ENCODE measurements at regions not wholly inside any gene's neighbourhood (a gene's known extent, or its start where the extent isn't known, plus 50 kb on each side); places are given as distances from the start of the nearest gene placed in this dataset.

GRCh38 chr7:68770649-68771048, 827.6 kb upstream of the AUTS2 start:
- Histone ChIP-seq H3K4me1 (ENCODE audit: control insufficient read depth in 4 of 4, insufficient read depth in 4 of 4, low read length in 3 of 4) (no peaks in the 10 kb centered on the region), H3K9ac (ENCODE audit: low read depth in 1 of 2, low read length in 2 of 2) (no peak overlapping the region), H3K27me3 (ENCODE audit: control insufficient read depth in 4 of 4, insufficient read depth in 4 of 4, low read length in 3 of 4) (no peaks in the 10 kb centered on the region), H3K4me3 (ENCODE audit: low read depth in 1 of 3, low read length in 3 of 3) (no peak overlapping the region), H3K36me3 (ENCODE audit: control insufficient read depth in 4 of 4, insufficient read depth in 3 of 4, low read depth in 1 of 4, low read length in 3 of 4) (no peaks in the 10 kb centered on the region), H3K27ac (ENCODE audit: low read depth in 1 of 2, low read length in 2 of 2) (no peak overlapping the region), H3K9me3 (ENCODE audit: control insufficient read depth in 4 of 4, low read length in 3 of 4) (no peaks in the 10 kb centered on the region)
- DNase-seq (ENCODE audit: low spot score), result no peak
- WGBS, result 53% methylated on average over 6 of the region's 6 CpGs
- TF ChIP-seq SP1 (IDR thresholded peaks at IDR 0.05) (no peak), GABPA (IDR thresholded peaks at IDR 0.05 in 1 of 2, conservative IDR thresholded peaks at IDR 0.05 in 1 of 2) (no peak), FOXA1 (IDR thresholded peaks at IDR 0.05) (no peak), JUND (IDR thresholded peaks at IDR 0.05) (no peak), EGR1 (IDR thresholded peaks at IDR 0.05; ENCODE audit: low read depth in 2 of 2) (no peak), CTCF (IDR thresholded peaks at IDR 0.05; ENCODE audit: low read depth, low read length, missing input control) (no peak), REST (IDR thresholded peaks at IDR 0.05) (no peak), NR2F2 (IDR thresholded peaks at IDR 0.05) (no peak), RAD21 (IDR thresholded peaks at IDR 0.05) (no peak), RXRA (IDR thresholded peaks at IDR 0.05) (no peak), HNF4A (conservative IDR thresholded peaks at IDR 0.05) (no peak), YY1 (IDR thresholded peaks at IDR 0.05) (no peak), TAF1 (conservative IDR thresholded peaks at IDR 0.05) (no peak), ZBTB33 (IDR thresholded peaks at IDR 0.05) (no peak), ATF3 (IDR thresholded peaks at IDR 0.05) (no peak), MAX (IDR thresholded peaks at IDR 0.05) (no peak), HNF4G (IDR thresholded peaks at IDR 0.05) (no peak), FOXA2 (IDR thresholded peaks at IDR 0.05) (no peak)
